ENCODE measurements at regions not wholly inside any gene's neighbourhood (a gene's known extent, or its start where the extent isn't known, plus 50 kb on each side); places are given as distances from the start of the nearest gene placed in this dataset.
"Not testable (repeated sequence)": the region's sequence is repeated elsewhere in the genome, so short reads cannot be mapped to it uniquely, and the experiment has no call there.

GRCh38 chr9:13942695-13943094, 371.2 kb downstream of the NFIB start:
- no peak for DNase-seq (ENCODE audit: low read depth in 2 of 3, low spot score in 2 of 3)

- DNase-seq (ENCODE audit: low read depth in 2 of 3, low spot score in 2 of 3): no peak
Observed at GRCh38 chr9:13942201-13942600, 371.7 kb downstream of the NFIB start.

DNA sequence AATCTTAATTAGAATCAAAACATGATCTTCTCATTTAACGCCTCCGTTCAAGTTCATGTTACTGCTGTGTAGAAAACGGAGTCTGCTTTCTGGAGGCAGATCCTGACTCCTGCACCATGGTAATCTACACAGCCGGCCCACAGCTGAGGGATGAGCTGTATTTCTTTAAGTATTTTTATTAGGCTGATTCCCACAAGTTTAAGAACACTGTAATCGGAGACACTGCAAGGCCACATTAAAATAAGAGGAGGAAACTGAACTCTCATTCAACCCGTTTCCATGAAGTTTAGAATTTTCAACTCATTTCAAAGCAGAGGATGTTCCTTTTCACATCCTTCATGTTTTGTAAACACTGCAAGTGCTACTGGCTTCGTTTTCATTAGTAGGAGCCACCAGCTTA, 372.2 kb downstream of the NFIB start:
- no peak for DNase-seq (ENCODE audit: low read depth in 2 of 3, low spot score in 2 of 3)

DNA sequence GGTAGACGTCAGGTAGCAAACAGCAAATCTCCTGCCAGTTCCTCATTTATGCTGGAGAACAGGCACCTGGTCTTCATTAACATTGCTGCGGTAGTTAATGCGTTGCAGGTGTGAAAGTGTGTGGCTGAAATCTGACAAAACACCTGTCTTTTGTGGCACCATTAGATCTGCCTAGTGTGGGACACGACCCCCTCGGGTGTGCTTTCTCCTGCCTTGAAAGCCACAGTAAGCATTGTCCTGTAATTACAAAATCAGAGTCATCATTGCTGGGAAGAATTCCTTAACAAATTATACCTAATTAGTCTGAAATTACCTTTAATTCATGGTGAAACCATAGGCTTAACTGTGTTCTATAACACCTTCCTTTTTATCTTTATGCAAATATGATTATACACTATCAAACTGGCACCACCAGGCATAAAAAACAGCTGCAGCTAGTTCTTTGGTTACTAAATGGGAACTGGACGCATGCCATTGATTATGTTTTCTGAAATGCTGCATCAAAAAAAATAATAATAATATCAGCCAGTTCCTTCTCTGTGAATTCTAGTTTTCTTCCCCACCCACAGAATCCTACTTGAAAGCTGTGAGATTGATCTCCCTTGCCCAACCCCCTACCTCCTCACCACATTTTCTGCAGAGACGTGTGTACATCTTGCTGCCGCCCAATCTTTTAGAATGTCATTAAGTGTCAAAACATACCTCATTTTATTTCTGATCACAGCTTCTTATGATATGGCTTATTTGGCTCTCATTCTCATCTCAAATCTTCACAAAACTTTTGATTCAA, 374.0 kb downstream of the NFIB start:
- no peak for DNase-seq (ENCODE audit: low read depth in 2 of 3, low spot score in 2 of 3)

DNA sequence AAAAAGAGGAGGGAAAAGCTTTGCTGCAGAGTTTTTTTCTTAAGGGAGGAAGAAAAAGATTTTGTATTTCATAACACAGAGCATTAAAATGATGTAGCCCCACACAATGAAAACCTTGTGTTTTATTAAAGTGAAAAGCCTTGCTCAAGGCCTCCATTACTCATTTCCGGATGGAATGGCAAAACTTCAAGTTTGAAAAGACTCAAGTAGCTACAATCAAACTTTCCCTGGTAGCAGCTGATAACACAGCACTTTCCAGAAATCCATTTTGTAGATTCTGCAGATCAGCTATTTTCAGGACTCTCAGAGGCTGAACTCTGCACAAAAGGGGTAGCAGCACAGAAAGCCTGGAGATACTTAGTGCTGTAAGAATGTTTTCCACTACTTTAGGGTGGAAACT, 374.8 kb downstream of the NFIB start:
- no peak for DNase-seq (ENCODE audit: low read depth in 2 of 3, low spot score in 2 of 3)

DNA sequence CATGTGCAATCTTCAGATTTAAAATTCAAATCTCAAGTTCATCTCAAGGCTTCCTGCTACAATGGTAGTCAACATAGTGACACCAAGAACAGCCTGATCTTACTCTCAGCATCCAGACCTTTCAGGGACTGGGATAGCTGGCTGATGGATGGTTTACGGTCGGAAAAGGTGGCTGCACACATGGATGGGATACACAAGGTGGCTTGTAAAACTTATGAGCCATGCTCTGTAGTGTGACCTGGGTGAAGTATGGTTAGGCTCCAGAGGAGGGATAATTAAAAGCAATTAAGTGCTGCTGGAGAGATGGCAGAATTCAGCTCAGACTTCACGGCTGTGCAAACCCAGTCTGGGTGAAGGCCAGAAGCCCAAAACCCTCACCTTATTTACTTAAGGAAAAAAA, 379.5 kb downstream of the NFIB start:
- DNase-seq (ENCODE audit: low read depth in 2 of 3, low spot score in 2 of 3): no peak

DNA sequence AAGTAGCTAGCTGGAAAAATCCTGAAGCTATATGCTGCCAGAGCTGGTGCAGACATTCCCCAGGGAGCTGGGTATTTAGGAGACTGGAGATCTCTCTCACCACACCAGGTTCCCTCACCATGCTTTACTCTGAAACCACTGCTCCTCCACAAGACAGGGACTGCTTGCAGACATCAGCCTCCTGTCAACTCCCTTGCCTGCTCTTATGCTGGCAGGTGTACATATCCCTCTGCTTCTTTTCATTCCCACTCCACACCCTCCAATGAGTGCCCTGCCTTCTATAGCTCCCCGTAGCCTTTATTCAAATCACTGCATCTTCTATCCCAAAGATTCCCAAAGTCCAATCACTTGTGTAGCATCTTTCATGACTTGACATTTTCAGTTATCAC, 380.7 kb downstream of the NFIB start:
- no peak for DNase-seq (ENCODE audit: low read depth in 2 of 3, low spot score in 2 of 3)

GRCh38 chr9:13932528-13933267, 381.2 kb downstream of the NFIB start:
- DNase-seq (ENCODE audit: low read depth in 2 of 3, low spot score in 2 of 3): no peak

DNA sequence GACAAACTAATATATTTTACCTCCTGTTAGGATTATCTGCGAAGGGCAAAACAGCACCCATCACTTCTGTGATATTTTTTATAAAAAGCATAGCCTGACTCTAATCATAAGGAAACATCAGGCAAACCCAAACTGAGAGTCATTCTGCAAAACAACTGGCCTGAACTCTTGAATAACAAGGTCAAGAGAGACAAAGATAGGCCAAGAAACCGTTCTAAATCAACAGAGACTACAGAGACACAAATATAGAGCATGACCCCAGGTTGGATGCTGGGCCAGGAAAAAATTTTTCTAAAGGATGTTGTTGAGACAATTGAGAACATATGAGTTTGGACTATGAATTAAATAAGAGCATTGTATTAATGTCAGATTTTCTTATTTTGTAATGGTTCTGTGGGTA, 384.9 kb downstream of the NFIB start:
- no peak for DNase-seq (ENCODE audit: low read depth in 2 of 3, low spot score in 2 of 3)

DNA sequence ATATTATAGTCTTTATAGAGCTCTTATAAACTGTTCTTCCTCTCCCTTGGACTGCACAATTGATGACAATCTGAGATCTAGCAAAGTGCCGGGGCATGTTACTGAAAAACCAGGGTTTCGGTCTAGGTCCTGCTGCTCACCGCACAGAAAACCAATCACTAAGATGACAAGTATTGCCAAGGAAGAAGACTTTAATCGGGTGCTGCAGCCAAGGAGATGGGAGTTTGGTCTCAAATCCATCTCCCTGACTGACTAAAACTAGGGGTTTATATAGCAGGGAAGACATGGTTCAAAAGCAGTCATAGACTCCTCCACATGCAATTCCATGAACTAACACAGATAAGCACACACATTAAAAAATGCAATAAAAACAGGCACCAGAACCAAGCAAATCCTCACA, 390.6 kb downstream of the NFIB start:
- no peak for DNase-seq (ENCODE audit: low read depth in 2 of 3, low spot score in 2 of 3)

GRCh38 chr9:13920557-13920956, 393.4 kb downstream of the NFIB start:
- DNase-seq (ENCODE audit: low read depth in 2 of 3, low spot score in 2 of 3): no peak

DNA sequence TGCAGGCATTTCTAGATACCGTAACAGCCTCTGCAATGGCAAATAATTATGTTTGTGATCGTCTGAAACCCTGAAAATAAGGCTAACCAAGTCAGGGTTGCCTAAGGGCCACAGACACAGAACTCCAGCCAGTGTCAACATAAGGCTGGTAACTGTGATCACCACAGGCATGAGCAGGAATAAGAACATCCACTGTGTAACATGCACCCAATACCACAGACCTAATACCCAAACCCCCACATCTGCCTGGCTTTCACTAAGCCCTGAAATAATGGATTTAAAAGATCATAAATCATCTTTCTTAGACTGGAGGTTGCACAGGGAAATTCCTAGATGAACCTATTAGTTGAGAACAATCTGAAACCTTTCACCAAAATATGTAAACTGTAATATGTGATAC, 394.5 kb downstream of the NFIB start:
- no peak for DNase-seq (ENCODE audit: low read depth in 2 of 3, low spot score in 2 of 3)

DNA sequence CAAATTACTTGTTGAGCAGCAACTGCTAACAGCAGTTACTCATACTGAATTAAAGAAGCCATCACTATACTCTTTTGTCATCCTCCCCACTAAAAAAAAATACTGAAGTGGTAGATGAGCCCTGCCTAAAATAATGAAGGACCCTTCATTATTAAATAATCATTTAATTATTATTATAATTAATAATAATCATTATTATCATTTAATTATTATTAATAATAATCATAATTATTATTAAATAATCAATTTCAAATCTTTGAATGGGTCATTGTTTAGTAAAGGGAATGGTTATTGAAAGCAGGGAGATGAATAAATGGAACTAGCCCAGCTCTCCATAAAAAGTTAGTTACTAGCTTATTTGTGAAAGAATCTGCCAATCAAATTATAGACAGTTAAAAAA, 396.4 kb downstream of the NFIB start:
- DNase-seq (ENCODE audit: low read depth in 2 of 3, low spot score in 2 of 3): no peak

DNA sequence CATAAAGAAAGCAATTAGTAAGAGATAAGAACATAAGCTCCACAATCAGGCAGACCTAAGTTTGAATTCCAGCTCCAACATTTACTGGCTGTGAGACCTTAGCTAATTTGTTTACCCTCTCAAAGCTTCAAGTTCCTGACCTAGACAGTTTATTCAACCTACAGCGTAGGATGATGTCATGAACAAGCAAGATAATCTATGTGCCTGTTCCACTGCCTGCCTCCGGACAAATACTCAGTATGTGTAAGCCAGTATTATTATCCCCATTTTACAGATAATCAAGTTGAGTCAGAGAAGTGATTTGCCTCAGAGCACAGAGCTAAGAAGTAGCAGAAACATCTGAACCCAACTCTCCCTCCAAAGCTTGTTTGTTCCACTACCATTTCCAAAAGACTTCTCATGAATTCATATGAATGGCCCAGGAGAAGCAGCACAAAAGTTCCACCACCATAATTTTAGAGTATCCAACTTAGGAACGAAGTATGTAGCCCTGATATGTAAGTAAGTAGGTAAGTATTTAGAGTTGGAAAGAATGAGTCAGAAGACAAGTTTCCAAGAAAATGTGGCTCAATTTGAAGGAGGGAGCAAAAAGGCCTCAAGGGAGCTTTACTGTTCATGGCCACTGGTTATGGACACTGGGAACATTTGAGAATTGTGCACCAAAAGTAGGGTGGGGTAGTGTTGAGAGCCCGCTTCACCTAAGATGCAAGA, 398.2 kb downstream of the NFIB start:
- DNase-seq (ENCODE audit: low read depth in 2 of 3, low spot score in 2 of 3): no peak

- no peak for DNase-seq (ENCODE audit: low read depth in 2 of 3, low spot score in 2 of 3)
Observed at GRCh38 chr9:13915131-13915530, 398.8 kb downstream of the NFIB start.

- no peak for DNase-seq (ENCODE audit: low read depth in 2 of 3, low spot score in 2 of 3)
Observed at GRCh38 chr9:13911473-13911872, 402.5 kb downstream of the NFIB start.

- DNase-seq (ENCODE audit: low read depth in 2 of 3, low spot score in 2 of 3): not testable (repeated sequence)
Observed at GRCh38 chr9:13907842-13908241, 406.1 kb downstream of the NFIB start.

DNA sequence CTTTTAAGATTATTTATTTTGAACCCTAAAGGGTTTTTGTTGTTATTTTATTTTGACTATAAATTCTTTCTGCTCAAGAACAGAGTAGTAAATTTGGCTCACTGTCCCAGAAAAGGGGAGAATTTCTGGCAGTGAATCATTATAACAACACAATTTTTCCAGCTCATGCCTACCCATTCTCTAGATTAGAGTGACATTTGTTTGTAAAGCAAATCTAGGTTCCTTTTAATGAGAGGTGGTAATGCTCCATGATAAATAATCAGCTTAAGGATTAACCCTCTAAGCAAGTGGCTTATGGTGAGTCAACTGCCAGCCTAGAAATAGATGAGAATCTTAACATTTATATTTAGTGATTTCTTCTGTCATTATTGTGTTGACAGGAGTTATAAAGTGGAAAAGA, 409.2 kb downstream of the NFIB start:
- DNase-seq (ENCODE audit: low read depth in 2 of 3, low spot score in 2 of 3): no peak

DNA sequence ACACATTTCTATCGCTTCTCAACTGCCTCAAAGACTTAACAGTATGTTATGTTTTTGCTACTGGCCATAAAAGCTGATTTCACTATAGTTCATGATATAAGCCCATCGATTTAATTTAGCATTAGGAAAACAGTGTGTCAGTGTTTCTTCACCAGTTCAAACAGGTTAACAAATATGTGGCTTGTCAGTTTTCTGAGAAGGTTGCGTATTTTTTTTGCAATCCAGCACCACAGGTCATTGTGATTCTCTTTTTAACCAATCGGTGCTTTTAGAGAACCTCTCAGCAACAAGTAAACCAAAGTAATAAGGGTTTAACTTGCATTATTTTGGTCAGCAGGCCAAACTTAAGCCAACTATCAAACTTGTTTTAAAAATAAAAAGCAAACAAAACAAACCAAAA, 409.6 kb downstream of the NFIB start:
- no peak for DNase-seq (ENCODE audit: low read depth in 2 of 3, low spot score in 2 of 3)

- DNase-seq (ENCODE audit: low read depth in 2 of 3, low spot score in 2 of 3): no peak
Observed at GRCh38 chr9:13902286-13903066, 411.5 kb downstream of the NFIB start.

GRCh38 chr9:13901176-13901575, 412.8 kb downstream of the NFIB start:
- no peak for DNase-seq (ENCODE audit: low read depth in 2 of 3, low spot score in 2 of 3)

Data from hematopoietic multipotent progenitor cell (in vitro differentiated cells).